IPS-18a (cell line): ENCODE measurements at regions not wholly inside any gene's neighbourhood (a gene's known extent, or its start where the extent isn't known, plus 50 kb on each side); places are given as distances from the start of the nearest gene placed in this dataset.

Source experiments
- H3K27ac ChIP-seq: one replicate; pipeline ENCODE4 v1.5.1; 2013; ENCODE audit warnings: low read length
- H3K27me3 ChIP-seq: one replicate; pipeline ENCODE4 v1.6.1; 2013; ENCODE audit warnings: mild to moderate bottlenecking, low read length; ENCODE audit not compliant: control insufficient read depth, insufficient read depth
- H3K36me3 ChIP-seq: one replicate; pipeline ENCODE4 v1.6.1; 2013; ENCODE audit warnings: low read depth, low read length; ENCODE audit not compliant: control insufficient read depth
- H3K4me1 ChIP-seq: one replicate; pipeline ENCODE4 v1.6.1; 2013; ENCODE audit warnings: low read depth, low read length; ENCODE audit not compliant: control insufficient read depth
- H3K4me3 ChIP-seq: one replicate; pipeline ENCODE4 v1.5.1; 2013; ENCODE audit warnings: low read length
- H3K9ac ChIP-seq: one replicate; pipeline ENCODE4 v1.6.1; 2013; ENCODE audit warnings: mild to moderate bottlenecking, low read length, moderate library complexity
- H3K9me3 ChIP-seq: one replicate; pipeline ENCODE4 v1.6.1; 2013; ENCODE audit warnings: low read depth, low read length; ENCODE audit not compliant: control insufficient read depth

DNA sequence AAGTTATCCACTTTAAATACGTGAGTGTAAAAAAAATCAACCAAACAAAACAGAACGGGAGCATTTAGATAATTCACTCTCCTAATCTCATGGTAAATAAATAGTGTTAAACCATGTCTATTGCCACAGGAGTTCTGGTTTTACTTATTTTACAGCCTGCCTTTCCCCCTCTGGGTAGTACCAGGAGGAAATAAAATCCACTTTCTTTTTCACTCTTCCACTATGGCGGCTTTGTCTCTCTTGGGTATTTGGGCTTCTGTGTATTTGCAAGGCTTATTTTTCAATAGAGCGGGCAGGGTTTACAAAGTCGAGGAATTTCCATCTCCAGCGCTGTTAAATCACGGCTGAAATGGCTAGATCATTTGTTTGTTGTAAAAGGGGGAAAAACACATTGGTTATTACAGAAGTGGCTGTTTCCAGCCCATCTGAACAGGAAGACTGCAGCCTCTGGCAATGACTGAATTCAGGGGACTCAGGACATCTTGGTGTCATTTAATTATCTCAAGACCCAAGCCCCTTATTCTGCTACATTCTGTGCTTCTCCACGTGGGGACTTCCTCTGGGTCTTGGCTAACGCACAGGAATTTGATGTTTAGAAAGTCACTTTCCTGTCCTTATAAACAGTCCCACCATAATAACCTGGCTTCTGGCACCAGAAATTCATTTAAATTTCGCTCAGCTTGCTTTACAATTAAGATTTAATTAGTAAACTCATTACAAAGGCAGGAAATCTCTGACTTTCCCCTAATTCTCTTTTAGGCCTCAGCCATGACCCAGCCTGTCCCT, 323.9 kb downstream of the GATA3 start:
- no peaks in the 10 kb centered on the region for H3K27me3 ChIP-seq
- H3K36me3 ChIP-seq: no peaks in the 10 kb centered on the region
- H3K9me3 ChIP-seq: no peaks in the 10 kb centered on the region
- no peak overlapping the region for H3K27ac ChIP-seq
- H3K9ac ChIP-seq: no peak overlapping the region
- H3K4me1 ChIP-seq: peaks cover 3% of the 10 kb centered on the region
- H3K4me3 ChIP-seq: no peak overlapping the region

GRCh38 chr10:8379906-8380832, 325.7 kb downstream of the GATA3 start:
- peaks cover 3% of the 10 kb centered on the region for H3K4me1 ChIP-seq
- H3K27ac ChIP-seq: no peak overlapping the region
- H3K27me3 ChIP-seq: no peaks in the 10 kb centered on the region

GRCh38 chr10:8380833-8381496, 326.5 kb downstream of the GATA3 start:
- no peak overlapping the region for H3K4me3 ChIP-seq
- no peaks in the 10 kb centered on the region for H3K36me3 ChIP-seq
- no peaks in the 10 kb centered on the region for H3K27me3 ChIP-seq
- H3K9ac ChIP-seq: no peak overlapping the region
- no peak overlapping the region for H3K27ac ChIP-seq
- peaks cover 3% of the 10 kb centered on the region for H3K4me1 ChIP-seq
- H3K9me3 ChIP-seq: no peaks in the 10 kb centered on the region

More at GRCh38 chr10:8379906-8380832, 325.7 kb downstream of the GATA3 start:
- H3K9me3 ChIP-seq: no peaks in the 10 kb centered on the region
- no peak overlapping the region for H3K9ac ChIP-seq
- H3K4me3 ChIP-seq: no peak overlapping the region
- no peaks in the 10 kb centered on the region for H3K36me3 ChIP-seq

DNA sequence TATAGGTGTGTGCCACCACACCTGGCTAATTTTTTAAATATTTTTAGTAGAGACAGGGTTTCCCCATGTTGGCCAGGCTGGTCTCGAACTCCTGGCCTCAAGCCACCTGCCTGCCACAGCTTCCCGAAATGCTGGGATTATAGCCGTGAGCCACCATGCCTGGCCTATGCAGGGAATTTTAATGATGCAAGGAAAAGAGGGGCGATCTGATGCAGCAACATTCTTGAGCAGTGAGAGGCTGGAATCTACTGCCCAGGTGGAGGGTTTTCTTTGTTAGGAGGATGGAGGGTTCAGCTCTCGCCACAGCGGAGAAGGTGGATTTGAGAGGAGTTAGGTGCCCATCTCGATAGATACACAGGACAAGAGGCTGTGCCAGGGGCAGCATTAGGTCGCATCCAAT, 332.3 kb downstream of the GATA3 start:
- Histone ChIP-seq H3K9me3 (no peaks in the 10 kb centered on the region), H3K4me1 (no peaks in the 10 kb centered on the region), H3K9ac (no peak overlapping the region), H3K36me3 (no peaks in the 10 kb centered on the region), H3K27ac (no peak overlapping the region), H3K4me3 (no peak overlapping the region), H3K27me3 (no peaks in the 10 kb centered on the region)

GRCh38 chr10:8389630-8390029, 335.1 kb downstream of the GATA3 start:
- Histone ChIP-seq H3K9ac (no peak overlapping the region), H3K27me3 (no peaks in the 10 kb centered on the region), H3K4me3 (no peak overlapping the region), H3K4me1 (no peaks in the 10 kb centered on the region), H3K9me3 (no peaks in the 10 kb centered on the region), H3K27ac (no peak overlapping the region), H3K36me3 (no peaks in the 10 kb centered on the region)

DNA sequence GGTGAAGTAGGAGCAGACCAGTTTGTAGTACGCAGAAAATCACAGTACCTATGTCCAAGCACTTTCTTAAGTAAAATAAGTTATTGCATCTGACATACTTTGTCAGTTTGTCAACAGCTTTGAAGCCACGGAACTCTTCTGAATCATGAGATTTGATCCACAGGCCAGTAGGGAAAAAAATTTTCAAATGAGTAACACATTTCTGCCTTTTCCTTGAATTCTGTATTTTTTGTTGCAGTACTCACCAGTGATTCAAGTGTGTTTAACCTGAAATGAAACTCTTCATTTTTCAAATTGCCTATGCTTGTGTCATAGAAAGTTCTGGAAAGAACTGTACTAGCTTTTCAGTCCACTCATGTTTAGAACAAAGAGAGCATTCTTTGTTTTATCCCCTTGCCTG, 337.7 kb downstream of the GATA3 start:
- H3K27me3 ChIP-seq: no peaks in the 10 kb centered on the region
- H3K4me1 ChIP-seq: no peaks in the 10 kb centered on the region
- H3K27ac ChIP-seq: no peak overlapping the region
- no peak overlapping the region for H3K4me3 ChIP-seq
- H3K9ac ChIP-seq: no peak overlapping the region
- no peaks in the 10 kb centered on the region for H3K36me3 ChIP-seq
- H3K9me3 ChIP-seq: no peaks in the 10 kb centered on the region

- Histone ChIP-seq H3K36me3 (no peaks in the 10 kb centered on the region), H3K27ac (no peak overlapping the region), H3K4me1 (no peaks in the 10 kb centered on the region)
Observed at GRCh38 chr10:8393531-8393930, 339.0 kb downstream of the GATA3 start.

DNA sequence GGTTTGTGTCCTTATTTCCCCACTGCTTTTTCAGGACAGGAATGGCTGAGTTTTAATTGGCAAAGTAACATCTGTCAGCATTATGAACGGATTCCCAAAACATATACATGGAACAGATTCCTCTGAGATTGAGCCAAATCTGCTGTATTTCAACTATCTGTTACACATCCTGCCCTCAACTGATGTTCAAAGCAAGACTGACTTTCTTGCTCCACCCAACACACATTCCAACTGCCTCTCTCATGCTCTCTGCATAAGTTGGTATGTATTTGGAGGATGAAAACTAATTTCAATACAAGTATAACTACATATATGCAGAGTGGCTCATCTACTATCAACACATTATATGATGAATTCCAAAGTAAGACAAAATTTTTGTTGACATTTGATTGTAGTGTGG, 342.2 kb downstream of the GATA3 start:
- no peaks in the 10 kb centered on the region for H3K27me3 ChIP-seq
- no peaks in the 10 kb centered on the region for H3K9me3 ChIP-seq
- H3K4me3 ChIP-seq: no peak overlapping the region
- H3K27ac ChIP-seq: no peak overlapping the region
- peaks cover 9% of the 10 kb centered on the region for H3K4me1 ChIP-seq
- H3K36me3 ChIP-seq: no peaks in the 10 kb centered on the region
- no peak overlapping the region for H3K9ac ChIP-seq

More at GRCh38 chr10:8393531-8393930, 339.0 kb downstream of the GATA3 start:
- Histone ChIP-seq H3K4me3 (no peak overlapping the region), H3K9ac (no peak overlapping the region), H3K9me3 (no peaks in the 10 kb centered on the region), H3K27me3 (no peaks in the 10 kb centered on the region)

GRCh38 chr10:8398771-8399170, 344.3 kb downstream of the GATA3 start:
- peaks cover 12% of the 10 kb centered on the region for H3K4me1 ChIP-seq
- H3K36me3 ChIP-seq: no peaks in the 10 kb centered on the region
- no peak overlapping the region for H3K9ac ChIP-seq
- no peak overlapping the region for H3K27ac ChIP-seq
- H3K4me3 ChIP-seq: no peak overlapping the region
- H3K27me3 ChIP-seq: no peaks in the 10 kb centered on the region
- H3K9me3 ChIP-seq: no peaks in the 10 kb centered on the region

DNA sequence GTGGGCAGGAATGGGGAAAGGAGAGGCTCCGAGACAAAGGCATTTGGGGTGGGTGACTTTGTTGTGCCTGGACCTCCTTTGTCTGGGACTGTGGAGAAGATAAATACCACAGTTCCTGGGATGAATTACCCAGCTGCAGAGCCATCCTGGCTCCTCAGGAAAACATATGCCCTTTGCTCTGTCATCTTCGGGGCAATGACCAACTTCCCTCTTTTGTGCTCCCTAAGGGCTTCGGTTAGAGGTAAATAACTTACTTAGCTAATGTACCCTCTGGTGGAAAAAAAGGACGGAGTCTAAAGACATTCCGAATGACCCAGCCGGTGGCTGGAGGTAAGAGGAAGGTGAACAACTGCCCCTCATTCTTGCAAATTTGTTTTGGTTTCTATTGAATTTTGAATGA, 345.7 kb downstream of the GATA3 start:
- Histone ChIP-seq H3K27me3 (no peaks in the 10 kb centered on the region), H3K4me3 (no peak overlapping the region), H3K9me3 (no peaks in the 10 kb centered on the region), H3K9ac (no peak overlapping the region), H3K4me1 (peaks cover 17% of the 10 kb centered on the region), H3K36me3 (no peaks in the 10 kb centered on the region), H3K27ac (no peak overlapping the region)

- Histone ChIP-seq H3K36me3 (no peaks in the 10 kb centered on the region), H3K4me3 (no peak overlapping the region), H3K27ac (no peak overlapping the region), H3K9ac (no peak overlapping the region), H3K9me3 (no peaks in the 10 kb centered on the region), H3K4me1 (peaks cover 17% of the 10 kb centered on the region), H3K27me3 (no peaks in the 10 kb centered on the region)
Observed at GRCh38 chr10:8400892-8401291, 346.4 kb downstream of the GATA3 start.
